WI38 (cell line): ENCODE measurements at regions not wholly inside any gene's neighbourhood (a gene's known extent, or its start where the extent isn't known, plus 50 kb on each side); places are given as distances from the start of the nearest gene placed in this dataset.
"Not testable (repeated sequence)": the region's sequence is repeated elsewhere in the genome, so short reads cannot be mapped to it uniquely, and the experiment has no call there.

ENCODE experiments used
- H3K4me3 ChIP-seq: 2 replicates; pipeline ENCODE4 v1.5.1; 2011; ENCODE audit warnings: low read depth, mild to moderate bottlenecking, control low read depth, low read length

DNA sequence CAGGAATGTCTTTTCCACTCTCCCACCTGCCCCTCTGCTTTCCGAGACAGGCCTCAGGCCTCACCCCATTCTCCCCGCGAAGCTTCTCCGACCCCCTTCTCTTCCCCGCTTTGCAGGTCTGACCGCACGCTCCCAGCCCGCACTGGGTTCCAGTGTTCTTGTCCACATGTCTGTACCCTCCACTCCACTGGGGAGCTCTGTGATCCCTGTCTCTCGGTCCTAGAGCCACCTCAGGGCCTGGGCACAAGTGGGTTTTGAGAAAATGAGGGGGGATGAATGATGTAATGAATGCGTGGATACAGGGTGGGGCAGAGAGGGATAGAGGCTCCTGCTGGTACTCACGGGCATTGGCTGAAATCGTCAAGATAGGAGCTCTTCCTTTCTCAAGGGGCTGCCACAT, 2898.9 kb downstream of the RPIA start:
- not testable (repeated sequence) for H3K4me3 ChIP-seq

DNA sequence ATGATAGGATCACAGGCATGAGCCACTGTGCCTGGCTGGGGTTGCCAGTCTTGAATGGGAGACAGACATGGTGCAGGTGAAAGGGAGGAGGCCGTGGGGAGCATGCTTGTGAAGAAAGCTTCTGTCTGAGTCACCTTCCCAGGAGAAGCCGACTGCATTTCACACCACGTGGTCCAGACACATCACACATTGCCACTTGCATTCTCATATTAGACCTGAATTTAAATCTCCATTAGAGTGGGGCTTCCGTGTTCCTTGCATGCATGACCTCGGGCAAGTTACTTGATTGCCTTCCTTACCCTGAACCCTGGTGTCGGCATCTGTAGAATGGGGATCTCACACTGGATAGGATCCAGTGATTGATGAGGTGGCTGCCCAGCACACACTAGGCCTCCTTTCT, 2899.6 kb downstream of the RPIA start:
- not testable (repeated sequence) for H3K4me3 ChIP-seq

DNA sequence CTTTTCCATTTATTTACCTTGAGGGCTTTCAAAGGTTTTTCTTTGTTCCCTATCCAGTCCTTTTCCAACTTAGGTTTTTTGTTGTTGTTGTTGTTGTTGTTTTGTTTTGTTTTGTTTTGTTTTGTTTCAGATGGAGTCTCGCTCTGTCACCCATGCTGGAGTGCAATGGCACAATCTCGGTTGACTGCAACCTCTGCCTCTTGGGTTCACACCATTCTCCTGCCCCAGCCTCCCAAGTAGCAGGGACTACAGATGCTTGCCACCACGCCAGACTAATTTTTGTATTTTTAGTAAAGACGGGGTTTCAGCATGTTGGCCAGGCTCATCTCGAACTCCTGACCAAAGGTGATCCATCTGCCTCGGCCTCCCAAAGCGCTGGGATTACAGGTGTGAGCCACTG, 2906.0 kb downstream of the RPIA start:
- H3K4me3 ChIP-seq = not testable (repeated sequence)

DNA sequence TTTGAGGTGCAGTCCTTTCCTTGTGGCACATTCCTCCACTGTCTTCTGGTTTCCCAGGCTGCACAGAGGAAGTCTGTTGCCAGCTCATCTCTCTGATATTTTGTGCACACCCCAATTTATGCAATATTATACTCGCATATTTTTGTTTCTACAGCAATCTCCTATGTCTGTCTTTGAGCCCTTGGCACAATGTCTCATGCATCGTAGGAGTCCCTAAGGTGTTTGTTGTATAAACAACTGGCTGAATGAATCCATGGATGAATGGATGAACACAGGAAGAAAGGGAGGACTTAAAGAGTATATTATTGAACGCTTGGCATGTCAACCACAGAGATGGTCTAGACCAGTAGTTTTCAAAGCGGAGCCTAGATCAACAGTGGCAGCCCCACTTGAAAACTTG, 2907.0 kb downstream of the RPIA start:
- H3K4me3 ChIP-seq = not testable (repeated sequence)

DNA sequence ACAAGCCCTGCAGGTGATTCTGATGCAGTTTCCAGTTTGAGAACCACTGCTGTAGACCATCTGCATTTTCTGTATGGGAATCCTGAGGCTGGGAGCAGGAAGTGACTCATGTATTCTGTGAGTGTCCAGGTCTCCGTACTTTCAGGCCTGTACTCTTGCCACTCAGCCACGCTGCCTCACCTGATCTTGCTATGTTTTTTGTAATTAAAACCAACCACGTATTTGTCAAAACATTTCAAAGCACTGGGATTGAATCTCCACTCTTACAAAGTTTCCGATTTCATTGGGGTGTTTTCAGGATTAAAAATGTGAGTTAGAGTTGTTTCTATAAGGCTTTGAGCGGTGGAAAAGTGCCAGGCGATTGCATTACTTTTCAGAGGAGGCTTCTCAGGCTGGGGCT, 2907.5 kb downstream of the RPIA start:
- H3K4me3 ChIP-seq = not testable (repeated sequence)

DNA sequence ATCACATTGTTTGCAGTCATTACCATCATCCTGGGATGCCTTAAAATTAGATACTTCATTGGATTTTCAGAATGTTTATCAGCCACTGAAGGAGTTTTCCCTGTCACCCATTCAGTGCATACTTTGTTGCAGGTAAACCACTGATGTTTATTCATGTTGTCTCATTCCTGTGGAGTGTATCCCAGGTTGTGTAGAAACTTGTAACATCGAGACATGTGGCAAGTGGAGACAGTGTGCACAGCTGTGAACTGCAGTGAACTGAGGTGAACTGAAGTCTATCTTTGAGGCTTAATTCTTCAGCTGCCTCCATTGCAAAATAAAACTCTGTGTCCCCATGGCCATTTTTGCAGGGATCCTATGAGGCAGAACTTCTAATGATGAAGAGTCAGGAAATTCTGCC, 2911.4 kb downstream of the RPIA start:
- not testable (repeated sequence) for H3K4me3 ChIP-seq

DNA sequence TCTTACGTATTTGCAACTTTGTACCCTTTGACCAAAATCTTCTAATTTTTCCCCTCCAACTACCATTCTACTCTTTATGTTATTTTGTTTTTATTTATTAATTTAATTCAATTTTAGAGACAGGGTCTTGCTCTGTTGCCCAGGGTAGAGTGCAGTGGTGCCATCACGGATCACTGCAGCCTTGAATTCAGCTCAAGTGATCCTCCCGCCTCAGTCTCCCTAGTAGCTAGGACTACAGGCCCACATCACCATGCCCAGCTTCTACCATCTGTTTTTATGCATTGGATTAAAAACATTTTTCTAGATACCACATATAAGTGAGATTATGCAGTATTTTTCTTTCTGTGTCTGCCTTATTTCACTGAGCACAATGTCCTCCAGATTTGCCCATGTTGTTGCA, 2912.5 kb downstream of the RPIA start:
- H3K4me3 ChIP-seq = not testable (repeated sequence)

DNA sequence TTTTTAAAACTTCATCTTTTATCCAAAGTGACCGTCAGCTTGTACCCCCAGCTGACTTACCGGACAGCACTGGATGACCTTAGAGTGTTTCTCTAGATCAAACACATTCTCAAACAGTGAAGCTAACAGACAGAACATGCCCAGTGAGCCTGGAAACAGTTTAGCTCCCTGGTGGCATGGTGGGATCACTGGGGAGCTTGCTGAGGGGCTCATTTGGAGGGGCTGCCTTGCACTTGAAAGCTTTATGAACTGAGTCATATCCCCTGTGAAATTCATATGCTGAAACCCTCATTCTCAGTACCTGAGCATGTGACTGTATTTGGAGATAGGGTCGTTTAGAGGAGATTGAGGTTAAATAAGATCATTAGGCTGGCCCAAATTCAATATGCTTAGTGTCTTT, 2913.2 kb downstream of the RPIA start:
- H3K4me3 ChIP-seq = not testable (repeated sequence)

DNA sequence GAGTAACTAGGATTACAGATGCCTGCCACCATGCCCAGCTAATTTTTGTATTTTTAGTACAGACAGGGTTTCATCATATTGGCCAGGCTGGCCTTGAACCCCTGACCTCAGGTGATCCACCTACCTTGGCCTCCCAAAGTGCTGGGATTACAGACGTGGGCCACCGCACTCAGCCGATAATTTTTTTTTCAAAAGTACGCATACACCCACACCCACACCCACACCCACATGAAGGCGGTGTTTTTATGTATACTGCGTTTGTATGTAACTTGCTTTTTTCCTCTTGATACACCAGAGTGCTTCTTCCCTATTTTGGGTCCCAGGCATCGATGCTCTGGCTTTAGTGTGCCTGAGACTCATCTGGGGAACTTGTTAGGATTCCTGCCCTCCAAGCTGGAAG, 2932.3 kb downstream of the RPIA start:
- H3K4me3 ChIP-seq = not testable (repeated sequence)

DNA sequence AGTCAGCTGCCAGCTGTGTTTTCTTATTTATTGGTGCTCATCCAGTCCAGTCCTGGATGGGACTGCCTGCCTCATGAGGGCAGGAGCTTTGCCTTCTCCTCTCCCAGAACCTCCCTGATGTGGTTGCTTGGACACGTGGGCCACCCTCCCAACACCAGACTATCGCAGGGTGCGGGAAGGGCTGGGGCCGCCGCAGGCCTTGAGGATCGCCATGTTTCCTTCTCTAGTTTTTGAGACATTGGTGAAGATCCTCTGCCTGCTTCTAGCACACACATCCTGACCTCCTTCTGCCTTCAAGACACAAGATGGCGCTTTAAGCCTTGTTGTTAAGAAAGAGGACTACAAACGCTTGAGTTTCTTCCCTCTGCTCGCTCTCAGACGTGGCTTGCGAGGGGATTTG, 2937.0 kb downstream of the RPIA start:
- not testable (repeated sequence) for H3K4me3 ChIP-seq

DNA sequence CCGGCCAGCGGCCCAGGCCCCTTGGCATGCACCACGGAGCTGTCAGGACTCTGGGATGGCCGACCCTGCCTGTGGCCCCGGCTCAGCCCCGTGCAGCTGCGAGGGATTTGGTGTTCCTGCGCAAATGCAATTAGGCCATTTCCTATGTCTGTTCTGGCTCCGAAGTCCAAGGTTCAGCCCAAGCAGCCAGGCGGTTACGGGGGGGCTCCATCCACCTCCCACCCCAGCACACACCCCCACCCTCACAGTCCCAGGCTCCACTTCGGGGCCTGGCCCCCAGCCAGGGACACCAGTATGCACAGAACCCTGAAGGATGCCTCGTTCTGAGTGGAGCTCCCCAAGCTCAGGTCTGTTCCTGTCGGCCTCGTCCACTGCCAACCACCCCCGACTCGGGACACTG, 2965.7 kb downstream of the RPIA start:
- not testable (repeated sequence) for H3K4me3 ChIP-seq

DNA sequence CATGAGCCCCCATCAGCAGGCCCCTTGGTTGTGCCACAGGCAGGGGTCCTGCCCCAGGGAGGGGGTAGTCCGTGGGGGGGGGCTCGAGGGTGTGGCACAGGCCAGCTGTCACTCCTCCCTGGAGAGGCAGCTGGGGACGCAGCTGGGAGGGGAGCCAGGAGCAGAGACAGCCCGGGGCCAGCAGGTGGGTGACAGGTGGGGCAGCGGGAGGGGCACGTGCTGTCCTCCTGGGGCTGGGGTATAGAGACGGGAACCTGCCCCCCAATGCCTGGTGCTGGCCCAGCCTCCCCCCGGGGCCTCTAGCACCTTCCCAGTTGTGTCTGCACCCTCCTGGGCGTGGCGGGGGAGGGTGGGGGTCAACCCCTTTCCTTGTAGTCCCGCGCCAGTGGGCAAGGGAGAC, 2966.9 kb downstream of the RPIA start:
- H3K4me3 ChIP-seq = not testable (repeated sequence)

DNA sequence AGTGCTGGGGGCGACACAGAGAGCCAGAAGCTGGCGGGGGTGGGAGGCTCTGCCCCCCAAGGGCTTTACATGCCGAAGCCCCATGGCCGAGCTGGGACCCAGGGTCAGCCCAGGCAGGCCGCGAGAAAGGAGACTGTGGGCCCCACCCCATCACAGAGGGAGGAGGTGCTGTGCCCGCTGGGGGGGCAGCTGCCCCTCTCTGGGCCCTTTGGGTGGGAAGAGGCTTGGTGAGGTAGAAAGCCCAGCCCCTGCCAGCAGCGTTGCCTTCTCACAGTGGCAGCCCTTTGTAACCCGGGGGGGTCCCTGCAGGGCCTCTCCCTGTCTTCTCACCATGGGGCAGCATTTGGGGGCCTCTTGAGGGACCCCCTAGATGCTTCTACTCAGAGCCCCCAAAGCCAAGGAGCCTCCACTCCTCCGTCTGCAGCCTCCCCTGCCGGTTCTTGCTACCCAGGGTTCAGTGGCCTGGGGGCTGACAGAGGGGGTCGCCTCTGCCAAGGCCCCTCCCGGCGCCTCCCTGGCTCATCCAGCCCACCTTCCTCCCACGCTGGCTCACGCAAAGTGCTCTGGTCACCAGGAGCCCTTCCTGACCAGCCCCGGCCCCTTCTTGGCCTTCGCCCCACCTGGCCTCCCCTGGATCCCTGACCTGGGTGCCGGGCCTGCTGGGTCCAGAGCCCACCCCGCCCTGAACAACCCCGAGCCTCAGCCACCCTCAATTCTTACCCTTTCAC, 2967.9 kb downstream of the RPIA start:
- H3K4me3 ChIP-seq = 0 out of 2 replicates have a peak overlapping the region, but pooled peaks have one; percentile 20

DNA sequence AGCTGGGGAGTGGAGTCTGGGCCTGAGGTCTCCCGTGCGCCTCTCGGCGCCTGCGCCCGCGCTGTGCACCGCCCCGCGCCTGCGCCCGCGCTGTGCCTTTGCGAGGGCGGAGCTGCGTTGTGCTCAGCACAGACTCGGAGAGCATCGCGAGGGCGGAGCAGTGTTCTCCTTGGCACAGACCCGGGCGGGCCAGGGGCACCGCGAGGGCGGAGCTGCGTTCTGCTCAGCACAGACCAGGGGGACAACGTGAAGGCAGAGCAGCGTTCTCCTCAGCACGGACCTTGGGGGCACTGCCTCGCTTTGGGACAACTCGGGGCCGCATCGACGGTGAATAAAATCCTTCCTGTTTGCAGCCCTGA, 2968.4 kb downstream of the RPIA start:
- H3K4me3 ChIP-seq = not testable (repeated sequence)

DNA sequence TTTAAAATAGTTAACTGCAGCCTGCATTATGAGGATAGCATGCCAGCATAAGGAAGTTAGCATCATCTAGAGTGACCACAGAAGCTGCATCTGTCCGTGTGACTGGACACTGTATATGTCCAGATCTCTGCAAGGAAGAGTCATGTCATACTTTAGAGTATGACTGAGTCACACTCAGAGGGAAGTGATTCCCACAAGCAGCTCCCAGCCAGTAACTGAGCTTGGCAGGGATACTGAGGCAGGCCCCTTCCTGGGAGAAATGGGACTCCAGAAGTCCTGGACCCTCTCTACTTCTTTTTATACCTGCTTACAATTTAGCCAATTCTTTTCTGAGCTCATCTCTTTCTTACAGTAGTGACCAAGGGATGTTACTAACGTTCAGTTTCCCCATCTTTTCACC, 2975.9 kb downstream of the RPIA start:
- H3K4me3 ChIP-seq = not testable (repeated sequence)

DNA sequence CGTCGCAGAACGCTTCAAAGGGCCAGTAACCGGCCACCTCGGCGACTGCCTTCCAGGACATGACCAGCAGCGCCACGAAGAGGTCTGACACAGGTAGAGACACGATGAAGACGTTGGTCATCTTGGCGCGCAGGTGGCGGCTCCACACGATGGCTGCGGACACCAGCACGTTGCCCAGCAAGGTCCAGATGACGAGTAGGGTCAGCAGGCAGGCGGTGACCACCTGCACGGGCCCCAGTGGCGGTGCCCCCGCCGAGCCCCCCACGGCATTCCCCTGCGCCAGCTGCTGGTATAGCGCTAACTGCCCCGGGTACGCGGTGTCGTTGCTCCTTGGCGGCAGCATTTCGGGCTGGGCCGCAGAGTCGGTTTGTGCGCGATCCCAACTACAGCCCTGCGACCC, 2994.1 kb downstream of the RPIA start:
- not testable (repeated sequence) for H3K4me3 ChIP-seq

DNA sequence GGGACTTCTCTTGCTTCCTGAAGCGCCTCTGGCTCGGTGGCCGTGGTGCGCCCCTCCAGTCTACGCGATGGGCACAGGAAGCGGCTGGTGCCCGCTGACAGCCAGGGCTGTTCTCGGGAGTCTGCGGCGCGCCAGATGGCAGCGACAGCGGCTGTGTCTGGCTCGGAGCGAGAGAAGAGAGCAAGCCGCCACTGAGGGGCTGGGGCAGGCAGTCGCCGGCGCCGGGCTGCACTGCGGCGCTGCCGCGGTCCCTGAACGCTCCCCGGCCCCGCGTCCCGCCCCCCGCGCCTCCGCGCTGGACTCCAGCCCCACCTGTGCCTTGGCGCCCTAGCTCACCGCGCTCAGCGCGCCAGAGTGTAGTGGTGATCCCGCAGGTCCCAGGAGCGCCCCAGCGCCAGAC, 2994.6 kb downstream of the RPIA start:
- H3K4me3 ChIP-seq = not testable (repeated sequence)
